ENCODE measurements at regions not wholly inside any gene's neighbourhood (a gene's known extent, or its start where the extent isn't known, plus 50 kb on each side); places are given as distances from the start of the nearest gene placed in this dataset.

- TF ChIP-seq, protein P1, sequence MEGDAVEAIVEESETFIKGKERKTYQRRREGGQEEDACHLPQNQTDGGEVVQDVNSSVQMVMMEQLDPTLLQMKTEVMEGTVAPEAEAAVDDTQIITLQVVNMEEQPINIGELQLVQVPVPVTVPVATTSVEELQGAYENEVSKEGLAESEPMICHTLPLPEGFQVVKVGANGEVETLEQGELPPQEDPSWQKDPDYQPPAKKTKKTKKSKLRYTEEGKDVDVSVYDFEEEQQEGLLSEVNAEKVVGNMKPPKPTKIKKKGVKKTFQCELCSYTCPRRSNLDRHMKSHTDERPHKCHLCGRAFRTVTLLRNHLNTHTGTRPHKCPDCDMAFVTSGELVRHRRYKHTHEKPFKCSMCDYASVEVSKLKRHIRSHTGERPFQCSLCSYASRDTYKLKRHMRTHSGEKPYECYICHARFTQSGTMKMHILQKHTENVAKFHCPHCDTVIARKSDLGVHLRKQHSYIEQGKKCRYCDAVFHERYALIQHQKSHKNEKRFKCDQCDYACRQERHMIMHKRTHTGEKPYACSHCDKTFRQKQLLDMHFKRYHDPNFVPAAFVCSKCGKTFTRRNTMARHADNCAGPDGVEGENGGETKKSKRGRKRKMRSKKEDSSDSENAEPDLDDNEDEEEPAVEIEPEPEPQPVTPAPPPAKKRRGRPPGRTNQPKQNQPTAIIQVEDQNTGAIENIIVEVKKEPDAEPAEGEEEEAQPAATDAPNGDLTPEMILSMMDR (IDR thresholded peaks at IDR 0.05; ENCODE audit: low read length): no peak
- TF ChIP-seq EZH2 (IDR thresholded peaks at IDR 0.05; ENCODE audit: borderline replicate concordance, low read length): no peak
These were observed 304.0 kb upstream of the CDH12 start for GRCh38 chr5:23157169-23157568.
